OCI-LY1 (cell line): ENCODE measurements at regions not wholly inside any gene's neighbourhood (a gene's known extent, or its start where the extent isn't known, plus 50 kb on each side); places are given as distances from the start of the nearest gene placed in this dataset.

Source experiments
- H2AFZ ChIP-seq: fragments of 200-600 bp; sonication (generic), shearing (Covaris generic); 2 replicates; pipeline ENCODE4 v1.6.0; 2014; ENCODE audit warnings: antibody characterized with exemption, mild to moderate bottlenecking, low read length
- H3F3A ChIP-seq: fragments of 200-600 bp; sonication (generic), shearing (Covaris generic); 2 replicates; pipeline ENCODE4 v1.6.0; 2014; ENCODE audit warnings: mild to moderate bottlenecking, antibody characterized with exemption, low read length, moderate library complexity; ENCODE audit not compliant: insufficient read depth
- H3K27ac ChIP-seq: fragments of 200-600 bp; sonication (generic); 2 replicates; pipeline ENCODE4 v1.5.1; 2014; ENCODE audit warnings: low read length, mixed run types, mild to moderate bottlenecking, low read depth; ENCODE audit not compliant: poor library complexity, severe bottlenecking
- H3K27me3 ChIP-seq: fragments of 200-600 bp; sonication (generic); 2 replicates; pipeline ENCODE4 v1.6.0; 2014; ENCODE audit warnings: antibody characterized with exemption, mild to moderate bottlenecking, low read length, moderate library complexity; ENCODE audit not compliant: insufficient read depth
- H3K36me3 ChIP-seq: fragments of 200-600 bp; sonication (generic); 2 replicates; pipeline ENCODE4 v1.6.1; 2014; ENCODE audit warnings: mild to moderate bottlenecking, antibody characterized with exemption, low read length, moderate library complexity, mixed read lengths; ENCODE audit not compliant: insufficient read depth
- H3K4me1 ChIP-seq: fragments of 200-600 bp; sonication (generic); 2 replicates; pipeline ENCODE4 v1.5.1; 2014; ENCODE audit warnings: mild to moderate bottlenecking, low read length, moderate library complexity; ENCODE audit not compliant: insufficient read depth, severe bottlenecking
- H3K4me2 ChIP-seq: fragments of 200-600 bp; sonication (generic), shearing (Covaris generic); 2 replicates; pipeline ENCODE4 v1.6.1; 2014; ENCODE audit warnings: low read length
- H3K4me3 ChIP-seq: fragments of 200-600 bp; sonication (generic); 2 replicates; pipeline ENCODE4 v1.5.1; 2014; ENCODE audit warnings: low read length, low read depth, mild to moderate bottlenecking, mixed read lengths; ENCODE audit not compliant: poor library complexity, severe bottlenecking
- H3K79me2 ChIP-seq: fragments of 200-600 bp; shearing (Covaris generic); 2 replicates; pipeline ENCODE4 v1.6.1; 2016; ENCODE audit warnings: mixed run types, low read length, mixed read lengths; ENCODE audit not compliant: insufficient read depth
- H3K9ac ChIP-seq: fragments of 200-600 bp; sonication (generic), shearing (Covaris generic); 2 replicates; pipeline ENCODE4 v1.6.1; 2014; ENCODE audit warnings: mild to moderate bottlenecking, low read length, mixed read lengths
- H3K9me2 ChIP-seq: fragments of 200-600 bp; sonication (generic), shearing (Covaris generic); 2 replicates; pipeline ENCODE4 v1.6.1; 2014; ENCODE audit warnings: low read depth, mild to moderate bottlenecking, low read length, mixed read lengths
- H3K9me3 ChIP-seq: fragments of 200-600 bp; shearing (Covaris generic); 2 replicates; pipeline ENCODE4 v1.6.1; 2014; ENCODE audit warnings: low read length, mixed read lengths
- H4K20me1 ChIP-seq: fragments of 200-600 bp; sonication (generic), shearing (Covaris generic); 2 replicates; pipeline ENCODE4 v1.6.0; 2016; ENCODE audit warnings: mild to moderate bottlenecking, low read length; ENCODE audit not compliant: insufficient read depth
- CTCF ChIP-seq: fragments of 200-600 bp; sonication (generic), shearing (Covaris generic); IDR thresholded peaks from 2 replicates; pipeline ENCODE4 v1.5.1; 2017; ENCODE audit warnings: mild to moderate bottlenecking, antibody characterized with exemption, low read length, moderate library complexity, mixed read lengths
- EZH2 ChIP-seq: fragments of 200-600 bp; sonication (generic), shearing (Covaris generic); IDR thresholded peaks from 2 replicates; pipeline ENCODE4 v1.8.0; 2017; ENCODE audit warnings: borderline replicate concordance, mixed run types, mild to moderate bottlenecking, antibody characterized with exemption, low read length, moderate library complexity, mixed read lengths

DNA sequence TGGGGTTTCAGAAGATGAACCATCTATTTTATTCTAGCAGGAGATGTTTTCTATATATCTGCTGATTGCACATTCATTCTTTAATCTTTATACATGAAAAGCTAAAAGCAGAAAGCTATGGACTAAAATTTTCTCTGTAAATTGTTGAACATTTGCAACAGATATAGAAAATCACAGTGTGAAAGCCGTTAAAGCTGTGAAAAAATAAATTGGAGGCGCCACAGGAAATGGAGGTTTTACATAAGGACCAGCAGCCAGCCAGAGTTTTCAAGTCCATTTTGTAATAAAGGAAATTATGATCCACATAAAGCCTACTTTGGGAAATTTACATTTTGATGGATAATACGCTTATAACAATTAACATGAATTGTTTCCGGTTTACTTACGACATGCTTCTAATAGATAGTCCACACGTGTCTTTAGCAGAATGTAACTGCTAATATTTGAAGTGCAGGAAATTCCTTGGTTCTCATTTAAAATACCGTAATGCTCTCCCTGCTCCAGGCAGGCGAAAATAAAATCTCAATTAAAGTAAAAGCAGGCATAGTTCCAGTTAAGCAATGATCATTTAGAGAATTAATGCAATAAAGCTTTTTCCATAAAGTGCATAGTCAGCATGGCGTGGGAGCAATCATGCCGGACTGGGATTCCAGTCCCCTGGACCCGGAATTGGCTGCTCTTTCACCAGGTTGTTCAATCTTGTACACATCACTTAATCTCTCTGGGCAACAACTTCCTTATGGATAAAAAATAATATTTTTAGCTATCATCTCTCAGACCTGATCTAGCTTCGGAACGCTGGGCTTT, 445.4 kb downstream of the ZNF608 start:
- H3K9ac ChIP-seq: no peak overlapping the region
- H3K4me3 ChIP-seq: no peak overlapping the region
- H3K27me3 ChIP-seq: no peaks in the 10 kb centered on the region
- no peaks in the 10 kb centered on the region for H3K9me3 ChIP-seq
- H3K4me1 ChIP-seq: no peaks in the 10 kb centered on the region
- no peak overlapping the region for H3K4me2 ChIP-seq
- TF ChIP-seq EZH2 (no peak), CTCF (no peak)
- no peaks in the 10 kb centered on the region for H4K20me1 ChIP-seq
- no peaks in the 10 kb centered on the region for H3K9me2 ChIP-seq
- H3K36me3 ChIP-seq: no peaks in the 10 kb centered on the region
- no peaks in the 10 kb centered on the region for H3K79me2 ChIP-seq
- H2AFZ ChIP-seq: no peak overlapping the region
- no peak overlapping the region for H3K27ac ChIP-seq
- H3F3A ChIP-seq: no peaks in the 10 kb centered on the region

DNA sequence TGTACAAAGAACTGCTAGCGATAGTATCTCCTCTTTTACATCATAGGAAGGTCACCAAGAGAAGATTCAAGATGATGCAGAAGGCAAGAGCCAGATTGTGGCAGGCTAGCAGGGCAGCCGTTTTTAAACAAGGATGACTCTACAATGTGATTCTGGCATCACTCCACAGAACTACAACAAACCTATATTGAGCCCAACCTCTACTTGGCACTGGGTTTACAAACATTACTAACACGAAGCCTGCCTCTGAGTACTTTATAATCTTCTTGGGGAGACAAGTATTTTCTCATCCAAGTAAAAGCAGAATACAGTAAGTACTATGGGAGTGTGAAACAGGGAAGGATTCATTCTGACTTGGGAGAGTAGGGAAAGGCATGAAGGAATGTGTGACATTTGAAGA, 448.6 kb downstream of the ZNF608 start:
- H3K4me2 ChIP-seq: no peak overlapping the region
- no peak overlapping the region for H3K9ac ChIP-seq
- H3F3A ChIP-seq: no peaks in the 10 kb centered on the region
- peaks cover 8% of the 10 kb centered on the region; the same call in 1 of the 2 replicates for H3K9me3 ChIP-seq
- H3K4me3 ChIP-seq: no peak overlapping the region
- H2AFZ ChIP-seq: no peak overlapping the region
- no peak for TF ChIP-seq CTCF
- TF ChIP-seq EZH2: no peak
- no peaks in the 10 kb centered on the region for H4K20me1 ChIP-seq
- no peaks in the 10 kb centered on the region for H3K36me3 ChIP-seq
- no peaks in the 10 kb centered on the region for H3K9me2 ChIP-seq
- H3K27ac ChIP-seq: no peak overlapping the region
- H3K27me3 ChIP-seq: no peaks in the 10 kb centered on the region
- no peaks in the 10 kb centered on the region for H3K79me2 ChIP-seq
- H3K4me1 ChIP-seq: no peaks in the 10 kb centered on the region

- no peak overlapping the region for H3K4me3 ChIP-seq
- H3K9ac ChIP-seq: no peak overlapping the region
- no peaks in the 10 kb centered on the region for H3K79me2 ChIP-seq
- H3K9me3 ChIP-seq: peaks cover 8% of the 10 kb centered on the region; the same call in 1 of the 2 replicates
- no peaks in the 10 kb centered on the region for H3K4me1 ChIP-seq
- H3K27ac ChIP-seq: no peak overlapping the region
- no peaks in the 10 kb centered on the region for H3F3A ChIP-seq
- no peaks in the 10 kb centered on the region for H3K9me2 ChIP-seq
- H4K20me1 ChIP-seq: no peaks in the 10 kb centered on the region
- H3K4me2 ChIP-seq: no peak overlapping the region
- H3K36me3 ChIP-seq: no peaks in the 10 kb centered on the region
- no peak overlapping the region for H2AFZ ChIP-seq
- H3K27me3 ChIP-seq: no peaks in the 10 kb centered on the region
- no peak for TF ChIP-seq CTCF
- no peak for TF ChIP-seq EZH2
Observed at GRCh38 chr5:124292322-124292855, 454.1 kb downstream of the ZNF608 start.
